HepG2 (cell line): ENCODE measurements at regions not wholly inside any gene's neighbourhood (a gene's known extent, or its start where the extent isn't known, plus 50 kb on each side); places are given as distances from the start of the nearest gene placed in this dataset.

Source experiments
- ATAC-seq: fragments of 200-7000 bp; cut with Tn5 transposase; 3 replicates; pipeline ENCODE4 v1.9.1; 2020; ENCODE audit warnings: mild to moderate bottlenecking, moderate library complexity
- BruUV-seq: library from RNA; stranded (reverse); fragments of 400-500 nt; replicated peaks from 2 replicates; lab custom pipeline; 2021; lab: Mats Ljungman, UMichigan
- CTCF ChIA-PET: fragments of 300-600 bp; formaldehyde crosslinking; extraction: SDS; loops from one replicate; lab custom pipeline; 2021; ENCODE audit warnings: low total read pairs, inconsistent platforms, low intra/inter-chr PET ratio; lab: Yijun Ruan, JAX
- POLR2A ChIA-PET: fragments of 350-600 bp; sonication (Branson Sonifier 250); formaldehyde crosslinking; loops from one replicate; lab custom pipeline; 2020; ENCODE audit warnings: antibody characterized with exemption, inconsistent platforms; lab: Yijun Ruan, JAX
- DNase-seq: peaks from one replicate; pipeline ENCODE4 v3.0.0-alpha.2; 2015; ENCODE audit warnings: low spot score
- FAIRE-seq: peaks from 3 replicates; lab custom pipeline; 2011; peaks lifted over from hg19 to GRCh38; lab: Jason Lieb, UNC
- H2AFZ ChIP-seq: one replicate; pipeline ENCODE4 v1.6.1; 2011; ENCODE audit warnings: low read length, inconsistent platforms
- H3K27ac ChIP-seq: fragments of 300-600 bp; 3 replicates; pipeline ENCODE4 v1.8.0; 2011; ENCODE audit warnings: mixed run types, mild to moderate bottlenecking, mixed read lengths, low read length, inconsistent platforms; ENCODE audit not compliant: insufficient read depth; ENCODE audit errors: extremely low read length
- H3K27me3 ChIP-seq, 2 experiments: fragments of 200-600 bp in 1 of 2; 2 replicates in 1 of 2; 3 replicates in 1 of 2; pipeline versions ENCODE4 v1.6.0 to v1.8.0; 2011; ENCODE audit warnings: low read length in 2 of 2, mild to moderate bottlenecking in 2 of 2, moderate library complexity in 2 of 2, inconsistent platforms in 1 of 2; ENCODE audit not compliant: insufficient read depth in 2 of 2, control insufficient read depth in 1 of 2
- H3K36me3 ChIP-seq, 2 experiments: fragments of 200-600 bp in 1 of 2; replicated peaks in 1 of 2; 2 replicates in 1 of 2; 3 replicates in 1 of 2; pipeline versions ENCODE4 v1.5.1 to v1.8.0; 2011; ENCODE audit warnings: low read length in 2 of 2, inconsistent platforms in 1 of 2; ENCODE audit not compliant: insufficient read depth in 2 of 2, control insufficient read depth in 1 of 2
- H3K4me1 ChIP-seq: 2 replicates; pipeline ENCODE4 v1.5.1; 2012; ENCODE audit warnings: low read length, inconsistent platforms; ENCODE audit not compliant: insufficient read depth
- H3K4me2 ChIP-seq: 2 replicates; pipeline ENCODE4 v1.6.0; 2011; ENCODE audit warnings: low read depth, low read length, inconsistent platforms
- H3K4me3 ChIP-seq, 3 experiments: fragments of 200-600 bp in 1 of 3; sonication (generic), shearing (Covaris generic) in 1 of 3; replicated peaks in 1 of 3; 2 replicates each; pipeline ENCODE4 v1.5.1; 2011 to 2016; ENCODE audit warnings: low read length in 3 of 3, inconsistent platforms in 2 of 3, low read depth in 2 of 3, mild to moderate bottlenecking in 2 of 3, control low read depth in 1 of 3, mixed read lengths in 1 of 3; ENCODE audit not compliant: insufficient read depth in 1 of 3
- H3K79me2 ChIP-seq: one replicate; pipeline ENCODE4 v1.6.1; 2011; ENCODE audit warnings: low read length, inconsistent platforms; ENCODE audit not compliant: insufficient read depth
- H3K9ac ChIP-seq: 2 replicates; pipeline ENCODE4 v1.6.0; 2011; ENCODE audit warnings: mild to moderate bottlenecking, low read depth, low read length, inconsistent platforms; ENCODE audit not compliant: insufficient read depth
- H3K9me3 ChIP-seq: 2 replicates; pipeline ENCODE4 v1.5.1; 2012; ENCODE audit warnings: mild to moderate bottlenecking, low read length
- H4K20me1 ChIP-seq: 2 replicates; pipeline ENCODE4 v1.6.0; 2011; ENCODE audit warnings: inconsistent platforms, mild to moderate bottlenecking, low read length, moderate library complexity; ENCODE audit not compliant: insufficient read depth
- ATF7 ChIP-seq, 2 experiments: fragments of 450-650 bp in 1 of 2; sonication (generic) in 1 of 2; formaldehyde crosslinking in 1 of 2; IDR thresholded peaks; 2 replicates each; pipeline versions ENCODE4 v1.4.0 to v1.6.1; 2016 to 2020; ENCODE audit warnings: antibody characterized with exemption in 1 of 2, mild to moderate bottlenecking in 1 of 2, missing genetic modification reagents in 1 of 2
- NFATC3 ChIP-seq: sonication (generic); formaldehyde crosslinking; IDR thresholded peaks from 2 replicates; pipeline ENCODE4 v1.5.1; 2020; ENCODE audit warnings: mild to moderate bottlenecking, missing genetic modification reagents
- NR3C1 ChIP-seq: sonication (generic); formaldehyde crosslinking; IDR thresholded peaks from 2 replicates; pipeline ENCODE4 v1.4.0; 2020; ENCODE audit warnings: missing genetic modification reagents
- TBL1XR1 ChIP-seq: fragments of 150-350 bp; IDR thresholded peaks from 2 replicates; pipeline ENCODE4 v1.6.1; 2014; ENCODE audit warnings: borderline replicate concordance, low read length; ENCODE audit not compliant: partially characterized antibody
- ZBTB25 ChIP-seq: IDR thresholded peaks from 2 replicates; pipeline ENCODE4 v1.6.1; 2018; ENCODE audit warnings: missing genetic modification reagents
- WGBS: methylation state at CpG from one replicate; pipeline ENCODE4 v1.1.6; 2017; ENCODE audit warnings: low lambda C conversion rate; 5-methylcytosine and 5-hydroxymethylcytosine counted together
- in situ Hi-C: cut with HindIII; loops from 2 replicates; pipeline ENCODE4 v1.10.0; 2017; ENCODE audit warnings: low pct_unique_long_range_greater_than_20kb; ENCODE audit not compliant: extremely low pct_ligation_motif_present
- intact Hi-C: fragments of 100-400 bp; cut with micrococcal nuclease; formaldehyde crosslinking; loops from one replicate; pipeline ENCODE4 v1.10.0; 2022; ENCODE audit not compliant: unreplicated experiment

- TF ChIP-seq ZBTB25 (CRISPR knock-in tag) (no peak), NR3C1 (CRISPR knock-in tag) (no peak), TBL1XR1 (no peak)
Measured at GRCh38 chr10:60627778-60628748, 150.2 kb upstream of the CDK1 start (continued).

GRCh38 chr10:60626037-60626436 lies 152.2 kb upstream of the CDK1 start:
- Histone ChIP-seq H3K4me2 (no peak overlapping the region), H3K4me1 (peaks cover 36% of the 10 kb centered on the region), H3K36me3 (no peaks in the 10 kb centered on the region), H3K79me2 (no peaks in the 10 kb centered on the region), H3K9me3 (no peaks in the 10 kb centered on the region), H3K27ac (no peak overlapping the region), H4K20me1 (no peaks in the 10 kb centered on the region), H3K4me3 (no peak overlapping the region), H3K27me3 (no peaks in the 10 kb centered on the region; a peak in 1 of 5 replicates), H2AFZ (no peak overlapping the region), H3K9ac (no peak overlapping the region)
- ChIA-PET POLR2A (no interaction called here), CTCF (no interaction called here)
- peak; percentile 76 for TF ChIP-seq ATF7 (IDR thresholded peaks at IDR 0.05)
- TF ChIP-seq ATF7 (CRISPR knock-in tag; IDR thresholded peaks at IDR 0.05) = no peak
- no peak for TF ChIP-seq NFATC3
- DNase-seq = no peak
- FAIRE-seq = no peak
- WGBS = 85% methylated on average over 1 of the region's 1 CpG
- intact Hi-C loops = no loop called here
- BruUV-seq = no TSS peak
- ATAC-seq = no peak
- in situ Hi-C loops = no loop called here
